ENCODE measurements at regions not wholly inside any gene's neighbourhood (a gene's known extent, or its start where the extent isn't known, plus 50 kb on each side); places are given as distances from the start of the nearest gene placed in this dataset.

- TF ChIP-seq PRMT3 (CRISPR knock-in tag; IDR thresholded peaks at IDR 0.05; ENCODE audit: borderline replicate concordance, low read depth) = no peak
- TF ChIP-seq ERF (CRISPR knock-in tag; IDR thresholded peaks at IDR 0.05) = peak; percentile 51; the same call in 1 of the 2 replicates
- TF ChIP-seq LCORL (IDR thresholded peaks at IDR 0.05) = no peak
- TF ChIP-seq LCORL (CRISPR knock-in tag; IDR thresholded peaks at IDR 0.05) = peak; percentile 94
- peak; percentile 96 for TF ChIP-seq MTA1 (CRISPR knock-in tag; IDR thresholded peaks at IDR 0.05; ENCODE audit: borderline replicate concordance)
- TF ChIP-seq FUBP1 (CRISPR knock-in tag; IDR thresholded peaks at IDR 0.05; ENCODE audit: borderline replicate concordance) = no peak
- TF ChIP-seq ZNF460 (CRISPR knock-in tag; IDR thresholded peaks at IDR 0.05; ENCODE audit: borderline replicate concordance) = peak; percentile 12; the same call in 1 of the 2 replicates
- no peak for TF ChIP-seq ARNTL (CRISPR knock-in tag; IDR thresholded peaks at IDR 0.05)
- TF ChIP-seq TCF7 (IDR thresholded peaks at IDR 0.05; ENCODE audit: low read depth) = peak; percentile 72
- peak; percentile 66; the same call in 1 of the 2 replicates for TF ChIP-seq TARDBP (CRISPR knock-in tag; IDR thresholded peaks at IDR 0.05)
- TF ChIP-seq ZBTB7B (CRISPR knock-in tag; IDR thresholded peaks at IDR 0.05) = peak; percentile 98
- TF ChIP-seq ZNF264 (CRISPR knock-in tag; IDR thresholded peaks at IDR 0.05) = no peak
- peak; percentile 87 for TF ChIP-seq HMG20A (CRISPR knock-in tag; IDR thresholded peaks at IDR 0.05; ENCODE audit: borderline replicate concordance)
- peak; percentile 34; the same call in 1 of the 2 replicates for TF ChIP-seq HIVEP1 (CRISPR knock-in tag; IDR thresholded peaks at IDR 0.05)
- 0 out of 2 replicates have a peak, but pooled peaks have one; percentile 24 for TF ChIP-seq ZMYM3 (CRISPR knock-in tag; IDR thresholded peaks at IDR 0.05)
- TF ChIP-seq PHF21A (CRISPR knock-in tag; IDR thresholded peaks at IDR 0.05) = peak; percentile 66
- 0 out of 2 replicates have a peak, but pooled peaks have one; percentile 6 for TF ChIP-seq HHEX (CRISPR knock-in tag; IDR thresholded peaks at IDR 0.05)
- peak; percentile 62; the same call in 1 of the 2 replicates for TF ChIP-seq ZNF724P (CRISPR knock-in tag; IDR thresholded peaks at IDR 0.05; ENCODE audit: borderline replicate concordance)
- TF ChIP-seq REST (IDR thresholded peaks at IDR 0.05; ENCODE audit: borderline replicate concordance in 1 of 2, low read depth in 1 of 2, low read length in 2 of 2) = 0 out of 4 replicates have a peak, but pooled peaks of 1 of the 2 experiments have one; percentile 12
- TF ChIP-seq GATA4 (IDR thresholded peaks at IDR 0.05; ENCODE audit: borderline replicate concordance, low read depth) = no peak
- TF ChIP-seq ZNF710 (CRISPR knock-in tag; IDR thresholded peaks at IDR 0.05; ENCODE audit: borderline replicate concordance) = peak; percentile 86; the same call in 1 of the 2 replicates
- TF ChIP-seq NCOA2 (CRISPR knock-in tag; IDR thresholded peaks at IDR 0.05) = peak; percentile 81
- TF ChIP-seq ZNF205 (CRISPR knock-in tag; IDR thresholded peaks at IDR 0.05) = peak; percentile 82
Observed at GRCh38 chr14:101226603-101227425, 323.3 kb upstream of the RTL1 start (continued).
